ENCODE measurements at regions not wholly inside any gene's neighbourhood (a gene's known extent, or its start where the extent isn't known, plus 50 kb on each side); places are given as distances from the start of the nearest gene placed in this dataset.
"Not testable (repeated sequence)": the region's sequence is repeated elsewhere in the genome, so short reads cannot be mapped to it uniquely, and the experiment has no call there.

DNA sequence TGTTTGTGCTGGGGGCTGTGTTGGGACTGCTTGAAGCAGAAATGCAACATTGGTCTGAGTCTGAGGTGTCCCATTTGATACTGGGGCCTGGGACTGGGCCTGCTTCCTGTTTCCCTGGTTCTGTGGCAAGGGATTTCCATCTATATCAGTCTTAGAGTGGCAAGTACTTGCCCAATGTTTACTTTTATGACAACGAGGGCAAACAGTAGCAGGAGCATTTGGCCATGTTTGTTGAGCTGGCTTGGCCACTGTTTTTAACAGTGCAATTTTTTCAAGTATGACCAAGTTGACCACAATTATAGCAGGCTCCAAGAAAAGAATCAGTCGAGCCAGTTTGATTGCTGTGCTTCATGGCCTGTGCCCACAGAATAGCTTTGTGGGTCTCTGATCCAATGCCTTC, 88.5 kb upstream of the PGR start:
- DNase-seq (ENCODE audit: low read depth in 4 of 4, low spot score in 3 of 4): not testable (repeated sequence)

DNA sequence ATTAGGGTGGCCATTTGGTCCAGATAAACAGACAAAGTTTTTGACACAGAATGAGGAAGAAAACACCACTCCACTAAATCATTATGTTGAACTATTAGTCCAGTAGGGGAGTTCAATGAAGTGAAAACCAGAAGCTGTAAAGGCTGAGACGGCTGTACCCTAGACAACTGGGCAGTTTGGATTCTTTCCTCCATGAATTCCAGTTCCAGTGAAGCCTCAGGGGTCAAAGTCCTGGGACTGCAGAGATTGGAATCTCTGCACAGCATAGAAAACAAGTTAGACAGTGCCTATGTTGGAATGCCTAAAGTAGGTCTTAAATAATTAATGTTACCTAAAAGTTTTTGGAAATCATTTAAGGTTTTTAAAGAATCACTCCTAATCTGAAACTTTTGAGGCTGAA, 86.5 kb upstream of the PGR start:
- not testable (repeated sequence) for DNase-seq (ENCODE audit: low read depth in 4 of 4, low spot score in 3 of 4)

DNA sequence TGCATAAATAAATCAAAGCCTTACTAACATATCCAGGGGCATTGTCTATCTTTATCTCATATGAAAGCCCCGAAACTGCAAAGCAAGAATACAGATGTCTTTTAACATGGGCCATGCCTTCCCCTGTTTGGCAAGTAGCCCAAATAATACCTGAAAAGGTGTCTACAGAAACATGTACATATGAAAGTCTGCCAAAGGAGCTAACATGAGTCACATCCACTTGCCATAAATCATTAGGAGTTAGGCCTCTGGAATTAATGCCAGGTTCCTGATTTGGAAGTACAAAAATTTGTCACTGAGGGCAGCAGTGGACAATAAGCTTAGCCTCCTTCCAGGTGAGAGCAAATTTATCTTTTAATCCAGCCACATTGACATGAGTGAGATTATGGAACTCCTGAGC, 85.5 kb upstream of the PGR start:
- no peak for DNase-seq (ENCODE audit: low read depth in 4 of 4, low spot score in 3 of 4)

DNA sequence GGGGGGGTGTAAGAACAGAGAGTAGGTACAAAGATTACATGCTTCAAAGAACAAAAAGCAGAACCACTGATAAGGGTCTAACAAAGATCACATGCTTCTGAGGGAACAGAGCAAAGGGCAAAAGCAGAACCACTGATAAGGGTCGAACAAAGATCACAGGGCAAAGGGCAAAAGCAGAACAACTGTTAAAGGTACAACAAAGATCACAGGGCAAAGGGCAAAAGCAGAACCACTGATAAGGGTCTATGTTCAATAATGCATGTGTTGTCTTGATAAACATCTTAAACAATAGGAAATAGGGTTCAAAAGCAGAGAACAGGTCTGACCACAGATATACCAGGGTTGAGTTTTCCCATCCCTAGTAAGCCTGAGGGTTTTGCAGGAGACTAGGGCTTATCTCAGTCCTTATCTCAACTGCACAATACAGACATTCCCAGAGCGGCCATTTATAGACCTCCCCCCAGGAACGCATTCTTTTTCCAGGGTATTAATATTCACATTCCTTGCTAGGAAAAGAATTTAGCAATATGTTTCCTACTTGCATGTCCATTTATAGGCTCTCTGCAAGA, 81.9 kb upstream of the PGR start:
- DNase-seq (ENCODE audit: low read depth in 4 of 4, low spot score in 3 of 4): no peak

DNA sequence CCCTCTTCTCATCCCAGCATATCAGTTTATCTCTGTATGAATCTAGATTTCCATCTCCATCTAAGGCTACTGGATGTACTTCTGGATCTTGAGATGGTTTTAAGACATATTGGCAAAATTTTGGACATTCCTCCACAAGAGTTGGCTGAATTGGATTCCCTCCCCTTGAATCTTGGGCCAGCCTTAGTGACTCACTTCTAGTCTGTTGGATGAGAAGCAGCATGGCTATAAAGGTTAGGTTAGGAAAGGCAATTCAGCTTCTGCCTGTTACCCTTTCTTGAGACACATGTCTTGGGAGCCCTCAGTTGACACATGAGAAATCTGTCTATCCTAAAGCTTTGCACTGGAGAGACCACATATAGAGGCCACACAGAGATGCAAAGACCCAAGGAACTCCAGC, 73.0 kb upstream of the PGR start:
- DNase-seq (ENCODE audit: low read depth in 4 of 4, low spot score in 3 of 4): no peak

DNA sequence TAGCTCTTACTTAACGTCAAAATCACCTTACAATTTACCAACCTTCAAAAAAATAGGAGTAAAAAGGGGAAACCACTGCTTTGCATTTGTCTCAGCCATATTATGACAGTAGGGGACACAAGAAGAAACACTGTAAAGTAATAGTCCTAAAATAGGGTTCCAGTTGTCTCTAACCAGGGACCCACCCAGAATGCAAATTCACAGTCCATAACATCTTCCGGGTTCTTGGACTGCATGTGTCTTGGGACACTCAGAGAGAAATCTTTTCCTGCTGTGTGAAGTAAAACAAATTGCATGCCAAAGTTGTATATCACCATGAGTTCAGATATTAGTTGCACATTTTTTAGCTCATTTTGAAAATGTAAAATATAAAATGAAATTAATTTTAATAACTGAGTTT, 69.8 kb upstream of the PGR start:
- no peak for DNase-seq (ENCODE audit: low read depth in 4 of 4, low spot score in 3 of 4)

DNA sequence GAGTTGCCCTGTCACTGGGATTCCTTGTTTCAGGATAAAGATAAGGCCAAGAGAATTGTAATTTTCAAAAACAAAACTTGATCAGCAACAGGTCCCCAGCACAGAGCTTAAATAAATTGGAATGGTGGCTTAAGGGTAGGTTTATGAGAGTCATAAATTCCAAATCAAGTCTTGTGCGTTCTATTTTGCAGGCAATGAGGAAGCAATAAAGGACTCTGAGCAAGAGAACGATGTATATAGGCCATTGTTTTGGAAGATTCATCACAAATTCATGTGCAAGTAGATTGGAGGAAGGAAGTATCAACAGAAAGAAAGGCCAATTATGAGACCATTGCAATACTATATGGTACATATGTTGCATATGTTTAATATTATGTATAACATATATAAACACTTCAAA, 65.7 kb upstream of the PGR start:
- DNase-seq (ENCODE audit: low read depth in 4 of 4, low spot score in 3 of 4): no peak

DNA sequence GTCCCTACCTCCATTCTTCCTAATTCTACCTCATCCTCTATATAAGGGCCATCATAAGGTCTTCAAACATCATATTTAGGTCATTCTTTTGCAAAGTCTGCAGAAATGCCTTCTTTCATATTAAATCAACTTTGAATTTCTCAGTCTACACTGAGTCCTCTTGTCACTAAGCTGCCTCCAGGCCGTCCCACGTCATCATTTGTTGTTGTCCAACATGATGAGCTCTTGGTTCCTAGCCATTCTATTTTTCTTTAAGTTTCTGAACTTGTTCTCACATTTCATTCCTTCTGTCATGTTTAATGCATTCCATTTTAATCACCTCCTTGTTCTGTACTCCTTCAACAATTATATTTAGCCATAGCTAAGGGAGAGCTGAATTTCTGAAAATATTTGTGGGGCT, 59.2 kb upstream of the PGR start:
- DNase-seq (ENCODE audit: low read depth in 4 of 4, low spot score in 3 of 4): no peak

DNA sequence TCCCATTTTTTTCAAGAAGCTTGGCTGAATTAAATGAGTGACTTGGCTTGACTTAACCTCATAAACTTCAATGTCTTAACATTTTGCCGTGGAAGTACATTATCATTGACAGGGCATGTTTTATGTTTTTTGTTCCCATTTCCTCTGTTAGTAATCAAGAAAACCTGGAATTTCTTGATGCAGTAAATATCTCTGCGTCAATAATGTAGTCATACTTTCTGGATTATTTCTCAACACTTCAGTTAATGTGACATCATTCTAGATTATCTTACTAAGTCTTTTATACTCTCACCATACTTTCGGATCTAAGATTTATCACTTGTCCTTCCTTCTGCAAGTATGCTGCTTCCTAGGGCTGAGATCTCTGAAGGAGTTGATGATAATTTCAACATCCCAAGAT, 58.6 kb upstream of the PGR start:
- DNase-seq (ENCODE audit: low read depth in 4 of 4, low spot score in 3 of 4): no peak

DNA sequence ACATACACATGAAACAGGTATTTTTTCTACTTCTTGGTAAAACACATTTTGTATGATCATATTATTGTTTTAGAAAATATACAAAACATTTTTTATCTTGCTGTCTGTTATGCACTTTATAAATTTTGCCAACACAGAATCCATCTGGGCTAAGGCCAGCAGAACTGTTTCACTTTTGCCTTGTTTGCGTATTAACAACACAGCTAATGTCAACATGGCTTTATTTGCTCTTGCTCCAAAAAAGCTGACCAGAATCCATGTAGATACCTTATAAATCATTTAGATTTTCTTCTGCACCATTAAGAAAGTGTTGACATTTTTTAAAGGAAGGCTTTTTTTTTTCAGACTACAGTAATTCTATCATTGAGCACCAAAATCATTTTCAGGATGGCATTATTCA, 58.1 kb upstream of the PGR start:
- no peak for DNase-seq (ENCODE audit: low read depth in 4 of 4, low spot score in 3 of 4)

DNA sequence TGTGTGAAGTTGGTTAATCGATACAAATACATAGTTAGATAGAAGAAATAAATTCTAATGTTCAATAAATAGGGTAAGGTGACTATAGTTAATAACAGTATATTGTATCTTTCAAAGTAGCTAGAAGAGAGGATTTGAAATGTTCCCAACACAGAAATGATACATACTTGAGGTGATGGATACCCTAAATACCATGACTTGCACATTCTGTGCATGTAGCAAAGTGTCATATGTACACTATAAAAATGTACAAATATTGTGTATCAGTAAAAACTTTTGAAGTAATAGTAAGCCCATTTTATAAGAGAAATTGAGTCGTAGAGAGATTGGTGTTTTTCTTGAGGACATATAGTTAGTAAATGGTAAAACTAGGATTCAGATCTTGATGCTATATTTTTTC, 56.4 kb upstream of the PGR start:
- DNase-seq (ENCODE audit: low read depth in 4 of 4, low spot score in 3 of 4): no peak

DNA sequence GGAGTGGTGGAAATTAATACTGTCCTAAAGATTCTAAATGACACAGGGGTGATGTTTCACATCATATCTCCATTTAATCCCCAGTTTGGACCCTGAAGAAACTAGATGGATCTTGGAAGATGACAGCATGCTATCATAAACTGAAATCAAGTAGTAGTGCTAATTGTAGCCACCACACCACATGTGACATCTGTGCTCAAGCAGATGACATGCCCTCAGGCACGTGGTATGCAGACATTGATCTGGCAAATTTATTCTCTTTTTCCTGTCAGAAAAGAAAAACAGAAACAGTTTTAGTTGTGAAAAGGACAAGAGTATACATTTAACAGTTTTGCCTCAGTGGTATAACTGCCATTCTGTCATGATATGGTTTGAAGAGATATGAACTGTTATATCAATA, 52.9 kb upstream of the PGR start:
- no peak for DNase-seq (ENCODE audit: low read depth in 4 of 4, low spot score in 3 of 4)

DNA sequence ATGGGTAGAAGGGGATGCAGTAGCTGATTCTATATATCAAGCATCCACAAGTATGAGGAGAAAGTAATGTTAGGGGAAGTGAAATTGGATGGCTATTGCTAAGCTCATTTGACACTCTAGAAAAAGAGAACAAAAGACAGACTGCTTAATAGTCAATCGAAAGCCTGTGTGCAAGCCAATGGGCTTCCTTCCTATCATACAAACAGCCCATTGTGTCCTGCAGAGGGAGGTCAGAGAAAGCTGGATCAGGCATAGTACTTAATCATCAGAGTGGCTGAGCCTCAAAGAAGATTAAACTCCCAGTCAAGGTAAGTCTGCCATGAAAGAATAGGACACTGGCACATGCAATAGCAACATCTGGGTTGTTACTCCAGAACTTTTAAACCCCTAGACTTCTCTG, 50.9 kb upstream of the PGR start:
- no peak for DNase-seq (ENCODE audit: low read depth in 4 of 4, low spot score in 3 of 4)

Data from left renal pelvis (tissue), 4 donors.